ENCODE measurements at regions not wholly inside any gene's neighbourhood (a gene's known extent, or its start where the extent isn't known, plus 50 kb on each side); places are given as distances from the start of the nearest gene placed in this dataset.

DNA sequence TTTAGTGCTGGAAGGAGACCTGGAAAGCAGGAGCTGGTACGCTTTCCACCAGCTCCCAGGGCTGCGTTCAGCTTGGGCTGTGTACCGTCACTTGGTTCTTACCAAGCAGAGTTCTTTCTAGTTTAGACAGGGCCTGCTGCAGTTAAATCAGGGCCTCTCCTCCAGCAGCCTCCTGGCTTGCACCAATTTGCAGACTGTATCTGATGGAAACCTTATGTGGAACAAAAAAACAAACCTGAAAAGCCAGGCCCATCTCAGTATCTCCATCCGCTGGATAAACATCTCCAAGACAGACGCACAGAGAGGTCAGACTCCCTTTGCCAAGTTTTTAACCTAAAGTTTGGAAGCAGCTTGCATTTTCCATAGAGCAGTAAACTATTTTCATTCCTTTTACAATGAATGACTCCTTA lies 288.6 kb upstream of the SORL1-AS1 start:
- TF ChIP-seq, protein P1, sequence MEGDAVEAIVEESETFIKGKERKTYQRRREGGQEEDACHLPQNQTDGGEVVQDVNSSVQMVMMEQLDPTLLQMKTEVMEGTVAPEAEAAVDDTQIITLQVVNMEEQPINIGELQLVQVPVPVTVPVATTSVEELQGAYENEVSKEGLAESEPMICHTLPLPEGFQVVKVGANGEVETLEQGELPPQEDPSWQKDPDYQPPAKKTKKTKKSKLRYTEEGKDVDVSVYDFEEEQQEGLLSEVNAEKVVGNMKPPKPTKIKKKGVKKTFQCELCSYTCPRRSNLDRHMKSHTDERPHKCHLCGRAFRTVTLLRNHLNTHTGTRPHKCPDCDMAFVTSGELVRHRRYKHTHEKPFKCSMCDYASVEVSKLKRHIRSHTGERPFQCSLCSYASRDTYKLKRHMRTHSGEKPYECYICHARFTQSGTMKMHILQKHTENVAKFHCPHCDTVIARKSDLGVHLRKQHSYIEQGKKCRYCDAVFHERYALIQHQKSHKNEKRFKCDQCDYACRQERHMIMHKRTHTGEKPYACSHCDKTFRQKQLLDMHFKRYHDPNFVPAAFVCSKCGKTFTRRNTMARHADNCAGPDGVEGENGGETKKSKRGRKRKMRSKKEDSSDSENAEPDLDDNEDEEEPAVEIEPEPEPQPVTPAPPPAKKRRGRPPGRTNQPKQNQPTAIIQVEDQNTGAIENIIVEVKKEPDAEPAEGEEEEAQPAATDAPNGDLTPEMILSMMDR (IDR thresholded peaks at IDR 0.05) = no peak
- no peak for TF ChIP-seq POLR2A (IDR thresholded peaks at IDR 0.05)

Data from vagina (tissue), 2 donors.